Uterus (tissue), 2 donors: ENCODE measurements at regions not wholly inside any gene's neighbourhood (a gene's known extent, or its start where the extent isn't known, plus 50 kb on each side); places are given as distances from the start of the nearest gene placed in this dataset.

Source experiments
- POLR2A ChIP-seq, 2 donors: fragments of 450-650 bp; IDR thresholded peaks; one replicate each; pipeline ENCODE4 v1.6.1; 2016; ENCODE audit warnings: antibody characterized with exemption in 2 of 2, mild to moderate bottlenecking in 1 of 2, moderate library complexity in 1 of 2
- TF ChIP-seq, protein P1 (sequence below), 4 experiments: fragments of 200-600 bp in 2 of 4; fragments of 450-650 bp in 2 of 4; sonication (generic) in 2 of 4; IDR thresholded peaks; one replicate each; pipeline ENCODE4 v1.5.1; 2016 to 2019; ENCODE audit warnings: antibody characterized with exemption in 4 of 4, mild to moderate bottlenecking in 2 of 4, moderate library complexity in 1 of 4

- TF ChIP-seq, protein P1, sequence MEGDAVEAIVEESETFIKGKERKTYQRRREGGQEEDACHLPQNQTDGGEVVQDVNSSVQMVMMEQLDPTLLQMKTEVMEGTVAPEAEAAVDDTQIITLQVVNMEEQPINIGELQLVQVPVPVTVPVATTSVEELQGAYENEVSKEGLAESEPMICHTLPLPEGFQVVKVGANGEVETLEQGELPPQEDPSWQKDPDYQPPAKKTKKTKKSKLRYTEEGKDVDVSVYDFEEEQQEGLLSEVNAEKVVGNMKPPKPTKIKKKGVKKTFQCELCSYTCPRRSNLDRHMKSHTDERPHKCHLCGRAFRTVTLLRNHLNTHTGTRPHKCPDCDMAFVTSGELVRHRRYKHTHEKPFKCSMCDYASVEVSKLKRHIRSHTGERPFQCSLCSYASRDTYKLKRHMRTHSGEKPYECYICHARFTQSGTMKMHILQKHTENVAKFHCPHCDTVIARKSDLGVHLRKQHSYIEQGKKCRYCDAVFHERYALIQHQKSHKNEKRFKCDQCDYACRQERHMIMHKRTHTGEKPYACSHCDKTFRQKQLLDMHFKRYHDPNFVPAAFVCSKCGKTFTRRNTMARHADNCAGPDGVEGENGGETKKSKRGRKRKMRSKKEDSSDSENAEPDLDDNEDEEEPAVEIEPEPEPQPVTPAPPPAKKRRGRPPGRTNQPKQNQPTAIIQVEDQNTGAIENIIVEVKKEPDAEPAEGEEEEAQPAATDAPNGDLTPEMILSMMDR (IDR thresholded peaks at IDR 0.05) = no peak
- TF ChIP-seq POLR2A (IDR thresholded peaks at IDR 0.05) = no peak
Measured at GRCh38 chr13:66074018-66074615, 1156.0 kb downstream of the PCDH9 start.
